ENCODE measurements at regions not wholly inside any gene's neighbourhood (a gene's known extent, or its start where the extent isn't known, plus 50 kb on each side); places are given as distances from the start of the nearest gene placed in this dataset.

DNA sequence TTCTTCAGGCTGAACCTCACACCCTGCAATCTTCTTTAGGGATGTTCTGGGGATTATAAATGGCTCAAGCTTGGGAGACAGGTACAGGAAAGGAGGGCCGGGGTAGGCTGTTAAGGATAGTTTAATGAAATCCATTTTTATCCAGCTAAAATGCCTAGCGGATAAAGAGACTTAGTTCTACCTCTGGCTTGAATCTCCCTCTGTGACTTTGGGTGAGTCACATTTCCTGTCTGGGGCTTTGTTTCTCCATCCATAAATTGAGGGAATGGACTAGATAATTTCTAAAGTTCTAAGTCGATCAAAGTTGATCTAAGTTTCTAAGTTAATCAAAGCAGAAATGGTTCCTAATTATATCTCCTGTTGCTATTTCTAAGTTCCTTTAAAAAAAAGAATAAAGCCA lies 319.6 kb upstream of the E2F7 start:
- ATAC-seq (ENCODE audit: low read depth): no peak
- no peak overlapping the region for H3K9ac ChIP-seq (ENCODE audit: low read depth, low read length)
- H2AK5ac ChIP-seq (ENCODE audit: low read depth, low read length): no peak overlapping the region
- no peak overlapping the region for H3K4ac ChIP-seq (ENCODE audit: low read depth, low read length)
- H3K14ac ChIP-seq (replicated peaks; ENCODE audit: low read depth, low read length): no peak overlapping the region
- H4K8ac ChIP-seq (ENCODE audit: low read depth in 2 of 2, low read length in 2 of 2): no peak overlapping the region
- no peak overlapping the region for H3K23ac ChIP-seq (ENCODE audit: low read depth, low read length)
- no peak overlapping the region for H3K27ac ChIP-seq (ENCODE audit: insufficient read depth, low read length)
- CTCF ChIA-PET: no interaction called here
- no peak overlapping the region for H3K56ac ChIP-seq (ENCODE audit: extremely low read depth, insufficient read depth, low read length)
- DNase-seq: no peak
- H3K79me1 ChIP-seq (ENCODE audit: low read depth in 1 of 2, low read length in 2 of 2): no peaks in the 10 kb centered on the region
- H3K36me3 ChIP-seq (ENCODE audit: control insufficient read depth, insufficient read depth, low read length): no peaks in the 10 kb centered on the region
- no peak overlapping the region for H4K91ac ChIP-seq (ENCODE audit: insufficient read depth, low read depth, low read length)
- no peak overlapping the region for H3K4me3 ChIP-seq (ENCODE audit: insufficient read depth, low read depth, low read length)
- no TSS peak for BruUV-seq (replicated peaks)
- intact Hi-C loops (cut with micrococcal nuclease) (no loop called here), in situ Hi-C loops (cut with MboI; ENCODE audit: low sequenced_read_pairs) (no loop called here), dilution Hi-C loops (cut with HindIII; ENCODE audit: low sequenced_read_pairs, unreplicated experiment) (no loop called here)
- H2BK5ac ChIP-seq (ENCODE audit: low read depth, low read length, poor library complexity, severe bottlenecking): no peak overlapping the region
- H3K4me2 ChIP-seq (ENCODE audit: low read depth, low read length): no peak overlapping the region
- no peaks in the 10 kb centered on the region for H3K9me3 ChIP-seq (ENCODE audit: control insufficient read depth, insufficient read depth, low read length)
- H2BK15ac ChIP-seq (ENCODE audit: low read depth, low read length): no peak overlapping the region
- H4K5ac ChIP-seq (ENCODE audit: low read depth, low read length): no peak overlapping the region
- H3K18ac ChIP-seq (ENCODE audit: low read depth, low read length): no peak overlapping the region
- H2AK9ac ChIP-seq (replicated peaks; ENCODE audit: low read depth, low read length, poor library complexity): no peak overlapping the region
- no peak for TF ChIP-seq BHLHE40 (IDR thresholded peaks at IDR 0.05; ENCODE audit: low read depth, low read length)
- no peak for TF ChIP-seq POLR2A (IDR thresholded peaks at IDR 0.05; ENCODE audit: low read depth, low read length)
- TF ChIP-seq SMC3 (IDR thresholded peaks at IDR 0.05; ENCODE audit: low read depth, low read length): no peak
- TF ChIP-seq, protein P1, sequence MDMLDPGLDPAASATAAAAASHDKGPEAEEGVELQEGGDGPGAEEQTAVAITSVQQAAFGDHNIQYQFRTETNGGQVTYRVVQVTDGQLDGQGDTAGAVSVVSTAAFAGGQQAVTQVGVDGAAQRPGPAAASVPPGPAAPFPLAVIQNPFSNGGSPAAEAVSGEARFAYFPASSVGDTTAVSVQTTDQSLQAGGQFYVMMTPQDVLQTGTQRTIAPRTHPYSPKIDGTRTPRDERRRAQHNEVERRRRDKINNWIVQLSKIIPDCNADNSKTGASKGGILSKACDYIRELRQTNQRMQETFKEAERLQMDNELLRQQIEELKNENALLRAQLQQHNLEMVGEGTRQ (IDR thresholded peaks at IDR 0.05; ENCODE audit: low read depth, low read length): no peak
- TF ChIP-seq CEBPB (IDR thresholded peaks at IDR 0.05; ENCODE audit: low read depth, low read length): no peak
- no peak for TF ChIP-seq ELK1 (IDR thresholded peaks at IDR 0.05; ENCODE audit: borderline replicate concordance, low read depth, low read length)
- TF ChIP-seq CHD1 (IDR thresholded peaks at IDR 0.05; ENCODE audit: low read depth, low read length): no peak
- H2BK120ac ChIP-seq (ENCODE audit: low read depth, low read length): no peak overlapping the region
- POLR2A ChIA-PET (ENCODE audit: unreplicated experiment): no interaction called here
- H4K20me1 ChIP-seq (ENCODE audit: insufficient read depth, low read length): no peaks in the 10 kb centered on the region
- WGBS, 2 experiments (ENCODE audit: extremely low coverage in 2 of 2, insufficient read length in 1 of 2): no CpG with 5 or more reads among the region's 3 CpGs
- no peaks in the 10 kb centered on the region for H3K4me1 ChIP-seq (ENCODE audit: control insufficient read depth, insufficient read depth, low read length)
- H2AFZ ChIP-seq (replicated peaks; ENCODE audit: low read length, poor library complexity): no peak overlapping the region
- no peaks in the 10 kb centered on the region for H3K9me1 ChIP-seq (ENCODE audit: insufficient read depth, low read length)
- H2BK20ac ChIP-seq (ENCODE audit: low read depth, low read length): no peak overlapping the region
- H3K27me3 ChIP-seq (ENCODE audit: control insufficient read depth, insufficient read depth, low read length): no peaks in the 10 kb centered on the region; the same call in 1 of the 2 replicates

Data from IMR-90 (cell line).